HL-60 (cell line): ENCODE measurements at regions not wholly inside any gene's neighbourhood (a gene's known extent, or its start where the extent isn't known, plus 50 kb on each side); places are given as distances from the start of the nearest gene placed in this dataset.

ENCODE experiments used
- POLR2AphosphoS5 ChIP-seq: IDR thresholded peaks from 2 replicates; pipeline ENCODE4 v1.6.1; 2012; ENCODE audit warnings: low read depth
- TF ChIP-seq, protein P1 (sequence below): IDR thresholded peaks from one replicate; pipeline ENCODE4 v1.5.1; 2011; ENCODE audit warnings: low read length, control low read depth, inconsistent platforms; ENCODE audit not compliant: insufficient read depth

DNA sequence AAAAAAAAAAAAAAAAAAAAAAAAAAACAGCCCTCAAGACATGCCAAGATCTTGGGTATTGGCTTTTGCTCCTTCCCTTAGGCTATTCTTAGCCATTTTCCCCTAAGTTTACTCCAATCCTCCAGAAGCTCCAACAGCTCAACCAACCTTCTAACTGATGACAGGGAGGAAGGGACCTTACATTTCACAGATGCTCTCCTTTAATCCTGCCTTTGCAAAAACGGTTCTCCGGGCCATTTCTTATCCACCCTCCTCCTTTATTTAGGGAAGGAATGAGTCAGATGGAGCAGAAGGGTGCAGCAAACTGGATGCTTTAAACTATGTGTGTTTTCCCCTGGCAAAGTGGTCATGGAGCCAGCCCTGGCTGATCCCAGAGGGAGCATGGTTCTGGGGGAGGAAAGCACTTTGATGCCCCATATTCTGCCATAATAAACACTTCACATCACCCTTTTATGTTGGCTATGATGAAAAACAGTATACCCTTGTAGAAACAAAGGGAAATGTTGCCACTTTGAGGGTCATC is 369.4 kb upstream of the DMAC1 start:
- TF ChIP-seq, protein P1, sequence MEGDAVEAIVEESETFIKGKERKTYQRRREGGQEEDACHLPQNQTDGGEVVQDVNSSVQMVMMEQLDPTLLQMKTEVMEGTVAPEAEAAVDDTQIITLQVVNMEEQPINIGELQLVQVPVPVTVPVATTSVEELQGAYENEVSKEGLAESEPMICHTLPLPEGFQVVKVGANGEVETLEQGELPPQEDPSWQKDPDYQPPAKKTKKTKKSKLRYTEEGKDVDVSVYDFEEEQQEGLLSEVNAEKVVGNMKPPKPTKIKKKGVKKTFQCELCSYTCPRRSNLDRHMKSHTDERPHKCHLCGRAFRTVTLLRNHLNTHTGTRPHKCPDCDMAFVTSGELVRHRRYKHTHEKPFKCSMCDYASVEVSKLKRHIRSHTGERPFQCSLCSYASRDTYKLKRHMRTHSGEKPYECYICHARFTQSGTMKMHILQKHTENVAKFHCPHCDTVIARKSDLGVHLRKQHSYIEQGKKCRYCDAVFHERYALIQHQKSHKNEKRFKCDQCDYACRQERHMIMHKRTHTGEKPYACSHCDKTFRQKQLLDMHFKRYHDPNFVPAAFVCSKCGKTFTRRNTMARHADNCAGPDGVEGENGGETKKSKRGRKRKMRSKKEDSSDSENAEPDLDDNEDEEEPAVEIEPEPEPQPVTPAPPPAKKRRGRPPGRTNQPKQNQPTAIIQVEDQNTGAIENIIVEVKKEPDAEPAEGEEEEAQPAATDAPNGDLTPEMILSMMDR = no peak
- no peak for TF ChIP-seq POLR2AphosphoS5
